WTC11 (cell line): ENCODE measurements at regions not wholly inside any gene's neighbourhood (a gene's known extent, or its start where the extent isn't known, plus 50 kb on each side); places are given as distances from the start of the nearest gene placed in this dataset.

Source experiments
- ATAC-seq: fragments of 200-7000 bp; cut with Tn5 transposase; 2 replicates; pipeline ENCODE4 v1.10.0; 2021; ENCODE audit warnings: mild to moderate bottlenecking, moderate library complexity
- CTCF ChIA-PET: fragments of 300-600 bp; sonication (Branson Sonifier 250); formaldehyde crosslinking; loops from one replicate; lab custom pipeline; 2021; ENCODE audit warnings: antibody characterized with exemption; lab: Charles Lee
- POLR2A ChIA-PET: fragments of 350-600 bp; sonication (Branson Sonifier 250); formaldehyde crosslinking; loops from one replicate; lab custom pipeline; 2021; ENCODE audit warnings: antibody characterized with exemption; lab: Charles Lee
- DNase-seq: peaks from one replicate; pipeline ENCODE4 v3.0.0; 2021; ENCODE audit warnings: low spot score
- H3K27ac Mint-ChIP-seq: 2 replicates; pipeline ENCODE4 v1.8.0; 2021; ENCODE audit warnings: mixed read lengths
- H3K27me3 Mint-ChIP-seq: 2 replicates; pipeline ENCODE4 v1.8.0; 2021; ENCODE audit warnings: low read depth, mild to moderate bottlenecking, moderate library complexity, mixed read lengths
- H3K36me3 Mint-ChIP-seq: 2 replicates; pipeline ENCODE4 v1.8.0; 2021; ENCODE audit warnings: mixed read lengths
- H3K4me1 Mint-ChIP-seq: 2 replicates; pipeline ENCODE4 v1.8.0; 2022; ENCODE audit warnings: mixed read lengths
- H3K4me3 Mint-ChIP-seq: 2 replicates; pipeline ENCODE4 v1.8.0; 2021; ENCODE audit warnings: mild to moderate bottlenecking, moderate library complexity, mixed read lengths
- H3K9me3 Mint-ChIP-seq: 2 replicates; pipeline ENCODE4 v1.8.0; 2021; ENCODE audit warnings: mixed read lengths
- AR ChIP-seq: fragments of 250-450 bp; sonication (Bioruptor Pico); IDR thresholded peaks from 2 replicates; pipeline ENCODE4 v1.9.0; 2021; ENCODE audit warnings: mild to moderate bottlenecking
- CREM ChIP-seq: sonication (generic); formaldehyde crosslinking; IDR thresholded peaks from 2 replicates; pipeline ENCODE4 v1.8.1; 2022; ENCODE audit warnings: mild to moderate bottlenecking, missing genetic modification reagents, moderate library complexity
- FOXK1 ChIP-seq: sonication (generic); formaldehyde crosslinking; IDR thresholded peaks from 2 replicates; pipeline ENCODE4 v1.8.0; 2022; ENCODE audit warnings: mild to moderate bottlenecking, moderate library complexity, missing genetic modification reagents
- GTF2I ChIP-seq: fragments of 250-450 bp; sonication (Bioruptor Pico); conservative IDR thresholded peaks from 2 replicates; pipeline ENCODE4 v1.4.0; 2021; ENCODE audit warnings: mild to moderate bottlenecking
- HMGA2 ChIP-seq: fragments of 250-450 bp; sonication (Bioruptor Pico); IDR thresholded peaks from 2 replicates; pipeline ENCODE4 v1.4.0; 2021; ENCODE audit warnings: mild to moderate bottlenecking, moderate library complexity
- JUN ChIP-seq: sonication (generic); formaldehyde crosslinking; IDR thresholded peaks from 2 replicates; pipeline ENCODE4 v1.8.0; 2023; ENCODE audit warnings: mild to moderate bottlenecking, missing genetic modification reagents
- NFATC4 ChIP-seq: fragments of 250-450 bp; sonication (Bioruptor Pico); IDR thresholded peaks from 2 replicates; pipeline ENCODE4 v1.9.0; 2021; ENCODE audit warnings: mild to moderate bottlenecking
- SP1 ChIP-seq: sonication (generic); formaldehyde crosslinking; conservative IDR thresholded peaks from 2 replicates; pipeline ENCODE4 v1.8.1; 2022; ENCODE audit warnings: missing genetic modification reagents
- ZNF121 ChIP-seq: sonication (generic); formaldehyde crosslinking; IDR thresholded peaks from 2 replicates; pipeline ENCODE4 v1.8.0; 2023; ENCODE audit warnings: missing genetic modification reagents
- ZNF317 ChIP-seq: sonication (generic); formaldehyde crosslinking; IDR thresholded peaks from 2 replicates; pipeline ENCODE4 v1.8.1; 2023; ENCODE audit warnings: low read depth, mild to moderate bottlenecking, moderate library complexity, missing genetic modification reagents, borderline replicate concordance
- TF ChIP-seq, protein P1 (sequence below): fragments of 250-450 bp; sonication (Bioruptor Pico); IDR thresholded peaks from 2 replicates; pipeline ENCODE4 v1.8.0; 2021; ENCODE audit warnings: mild to moderate bottlenecking
- TF ChIP-seq, protein P2 (sequence below): sonication (generic); formaldehyde crosslinking; IDR thresholded peaks from 2 replicates; pipeline ENCODE4 v1.8.0; 2022; ENCODE audit warnings: missing genetic modification reagents
- TF ChIP-seq, protein P3 (sequence below): sonication (generic); formaldehyde crosslinking; IDR thresholded peaks from 2 replicates; pipeline ENCODE4 v1.8.1; 2023; ENCODE audit warnings: mild to moderate bottlenecking, missing genetic modification reagents
- TF ChIP-seq, protein P4 (sequence below): fragments of 250-450 bp; sonication (Bioruptor Pico); IDR thresholded peaks from 2 replicates; pipeline ENCODE4 v1.9.0; 2021; ENCODE audit warnings: mild to moderate bottlenecking, borderline replicate concordance
- TF ChIP-seq, protein P5 (sequence below): sonication (generic); formaldehyde crosslinking; IDR thresholded peaks from 2 replicates; pipeline ENCODE4 v1.8.0; 2023; ENCODE audit warnings: mild to moderate bottlenecking, missing genetic modification reagents
- TF ChIP-seq, protein P6 (sequence below): sonication (generic); formaldehyde crosslinking; IDR thresholded peaks from 2 replicates; pipeline ENCODE4 v1.8.0; 2022; ENCODE audit warnings: mild to moderate bottlenecking, missing genetic modification reagents

DNA sequence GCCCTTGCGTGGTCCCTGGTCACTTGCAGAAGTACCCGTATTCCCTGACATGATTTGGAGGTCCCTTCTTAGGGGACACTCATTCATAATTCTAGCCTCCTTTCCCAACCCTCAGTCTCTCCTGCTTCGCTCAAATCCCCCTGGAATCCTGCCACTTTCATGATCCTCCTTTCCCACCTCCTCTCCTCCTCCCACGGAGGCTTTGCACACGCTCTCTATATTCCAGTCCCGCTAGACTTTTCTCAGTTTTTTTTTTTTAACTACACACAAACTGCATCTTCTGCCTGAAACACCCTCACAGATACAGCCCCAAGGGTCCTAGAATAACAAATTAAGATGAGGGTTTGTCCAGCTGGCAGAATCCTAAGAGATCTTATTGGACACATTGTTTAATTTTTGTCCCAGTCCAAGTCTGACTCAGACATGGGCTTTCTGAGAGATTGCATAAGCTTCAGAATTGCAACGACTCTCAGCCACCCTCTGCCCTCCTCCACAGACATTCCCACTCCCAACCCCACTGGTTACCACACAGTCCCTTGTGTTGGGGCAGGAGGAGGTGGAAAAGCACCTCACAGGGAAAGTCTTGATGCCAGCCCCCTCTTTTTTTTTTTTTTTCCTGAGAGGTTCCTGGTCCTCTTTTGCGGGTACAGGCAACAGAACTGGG is 739.5 kb upstream of the EEF2KMT start:
- Mint-ChIP-seq H3K4me1 (no peaks in the 10 kb centered on the region), H3K27ac (no peak overlapping the region), H3K4me3 (no peak overlapping the region), H3K9me3 (peaks cover 88% of the 10 kb centered on the region), H3K36me3 (peaks cover 82% of the 10 kb centered on the region), H3K27me3 (peaks cover 11% of the 10 kb centered on the region)
- TF ChIP-seq, protein P1, sequence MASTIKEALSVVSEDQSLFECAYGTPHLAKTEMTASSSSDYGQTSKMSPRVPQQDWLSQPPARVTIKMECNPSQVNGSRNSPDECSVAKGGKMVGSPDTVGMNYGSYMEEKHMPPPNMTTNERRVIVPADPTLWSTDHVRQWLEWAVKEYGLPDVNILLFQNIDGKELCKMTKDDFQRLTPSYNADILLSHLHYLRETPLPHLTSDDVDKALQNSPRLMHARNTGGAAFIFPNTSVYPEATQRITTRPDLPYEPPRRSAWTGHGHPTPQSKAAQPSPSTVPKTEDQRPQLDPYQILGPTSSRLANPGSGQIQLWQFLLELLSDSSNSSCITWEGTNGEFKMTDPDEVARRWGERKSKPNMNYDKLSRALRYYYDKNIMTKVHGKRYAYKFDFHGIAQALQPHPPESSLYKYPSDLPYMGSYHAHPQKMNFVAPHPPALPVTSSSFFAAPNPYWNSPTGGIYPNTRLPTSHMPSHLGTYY (CRISPR knock-in tag) = no peak
- TF ChIP-seq NFATC4 (CRISPR knock-in tag) (no peak), HMGA2 (CRISPR knock-in tag) (no peak), CREM (no peak), ZNF121 (CRISPR knock-in tag) (no peak), ZNF317 (CRISPR knock-in tag) (no peak), JUN (CRISPR knock-in tag) (no peak)
- TF ChIP-seq, protein P2, sequence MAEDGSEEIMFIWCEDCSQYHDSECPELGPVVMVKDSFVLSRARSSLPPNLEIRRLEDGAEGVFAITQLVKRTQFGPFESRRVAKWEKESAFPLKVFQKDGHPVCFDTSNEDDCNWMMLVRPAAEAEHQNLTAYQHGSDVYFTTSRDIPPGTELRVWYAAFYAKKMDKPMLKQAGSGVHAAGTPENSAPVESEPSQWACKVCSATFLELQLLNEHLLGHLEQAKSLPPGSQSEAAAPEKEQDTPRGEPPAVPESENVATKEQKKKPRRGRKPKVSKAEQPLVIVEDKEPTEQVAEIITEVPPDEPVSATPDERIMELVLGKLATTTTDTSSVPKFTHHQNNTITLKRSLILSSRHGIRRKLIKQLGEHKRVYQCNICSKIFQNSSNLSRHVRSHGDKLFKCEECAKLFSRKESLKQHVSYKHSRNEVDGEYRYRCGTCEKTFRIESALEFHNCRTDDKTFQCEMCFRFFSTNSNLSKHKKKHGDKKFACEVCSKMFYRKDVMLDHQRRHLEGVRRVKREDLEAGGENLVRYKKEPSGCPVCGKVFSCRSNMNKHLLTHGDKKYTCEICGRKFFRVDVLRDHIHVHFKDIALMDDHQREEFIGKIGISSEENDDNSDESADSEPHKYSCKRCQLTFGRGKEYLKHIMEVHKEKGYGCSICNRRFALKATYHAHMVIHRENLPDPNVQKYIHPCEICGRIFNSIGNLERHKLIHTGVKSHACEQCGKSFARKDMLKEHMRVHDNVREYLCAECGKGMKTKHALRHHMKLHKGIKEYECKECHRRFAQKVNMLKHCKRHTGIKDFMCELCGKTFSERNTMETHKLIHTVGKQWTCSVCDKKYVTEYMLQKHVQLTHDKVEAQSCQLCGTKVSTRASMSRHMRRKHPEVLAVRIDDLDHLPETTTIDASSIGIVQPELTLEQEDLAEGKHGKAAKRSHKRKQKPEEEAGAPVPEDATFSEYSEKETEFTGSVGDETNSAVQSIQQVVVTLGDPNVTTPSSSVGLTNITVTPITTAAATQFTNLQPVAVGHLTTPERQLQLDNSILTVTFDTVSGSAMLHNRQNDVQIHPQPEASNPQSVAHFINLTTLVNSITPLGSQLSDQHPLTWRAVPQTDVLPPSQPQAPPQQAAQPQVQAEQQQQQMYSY (CRISPR knock-in tag) = no peak
- TF ChIP-seq, protein P3, sequence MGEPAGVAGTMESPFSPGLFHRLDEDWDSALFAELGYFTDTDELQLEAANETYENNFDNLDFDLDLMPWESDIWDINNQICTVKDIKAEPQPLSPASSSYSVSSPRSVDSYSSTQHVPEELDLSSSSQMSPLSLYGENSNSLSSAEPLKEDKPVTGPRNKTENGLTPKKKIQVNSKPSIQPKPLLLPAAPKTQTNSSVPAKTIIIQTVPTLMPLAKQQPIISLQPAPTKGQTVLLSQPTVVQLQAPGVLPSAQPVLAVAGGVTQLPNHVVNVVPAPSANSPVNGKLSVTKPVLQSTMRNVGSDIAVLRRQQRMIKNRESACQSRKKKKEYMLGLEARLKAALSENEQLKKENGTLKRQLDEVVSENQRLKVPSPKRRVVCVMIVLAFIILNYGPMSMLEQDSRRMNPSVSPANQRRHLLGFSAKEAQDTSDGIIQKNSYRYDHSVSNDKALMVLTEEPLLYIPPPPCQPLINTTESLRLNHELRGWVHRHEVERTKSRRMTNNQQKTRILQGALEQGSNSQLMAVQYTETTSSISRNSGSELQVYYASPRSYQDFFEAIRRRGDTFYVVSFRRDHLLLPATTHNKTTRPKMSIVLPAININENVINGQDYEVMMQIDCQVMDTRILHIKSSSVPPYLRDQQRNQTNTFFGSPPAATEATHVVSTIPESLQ = no peak
- no peak for DNase-seq
- ChIA-PET CTCF (no interaction called here), POLR2A (no interaction called here)
- no peak for ATAC-seq

GRCh38 chr16:5835876-5836275 is 738.3 kb upstream of the EEF2KMT start:
- H3K27me3 Mint-ChIP-seq = peaks cover 11% of the 10 kb centered on the region
- TF ChIP-seq CREM (no peak), AR (CRISPR knock-in tag) (no peak), GTF2I (CRISPR knock-in tag) (no peak), SP1 (CRISPR knock-in tag) (no peak), FOXK1 (no peak)
- TF ChIP-seq, protein P4, sequence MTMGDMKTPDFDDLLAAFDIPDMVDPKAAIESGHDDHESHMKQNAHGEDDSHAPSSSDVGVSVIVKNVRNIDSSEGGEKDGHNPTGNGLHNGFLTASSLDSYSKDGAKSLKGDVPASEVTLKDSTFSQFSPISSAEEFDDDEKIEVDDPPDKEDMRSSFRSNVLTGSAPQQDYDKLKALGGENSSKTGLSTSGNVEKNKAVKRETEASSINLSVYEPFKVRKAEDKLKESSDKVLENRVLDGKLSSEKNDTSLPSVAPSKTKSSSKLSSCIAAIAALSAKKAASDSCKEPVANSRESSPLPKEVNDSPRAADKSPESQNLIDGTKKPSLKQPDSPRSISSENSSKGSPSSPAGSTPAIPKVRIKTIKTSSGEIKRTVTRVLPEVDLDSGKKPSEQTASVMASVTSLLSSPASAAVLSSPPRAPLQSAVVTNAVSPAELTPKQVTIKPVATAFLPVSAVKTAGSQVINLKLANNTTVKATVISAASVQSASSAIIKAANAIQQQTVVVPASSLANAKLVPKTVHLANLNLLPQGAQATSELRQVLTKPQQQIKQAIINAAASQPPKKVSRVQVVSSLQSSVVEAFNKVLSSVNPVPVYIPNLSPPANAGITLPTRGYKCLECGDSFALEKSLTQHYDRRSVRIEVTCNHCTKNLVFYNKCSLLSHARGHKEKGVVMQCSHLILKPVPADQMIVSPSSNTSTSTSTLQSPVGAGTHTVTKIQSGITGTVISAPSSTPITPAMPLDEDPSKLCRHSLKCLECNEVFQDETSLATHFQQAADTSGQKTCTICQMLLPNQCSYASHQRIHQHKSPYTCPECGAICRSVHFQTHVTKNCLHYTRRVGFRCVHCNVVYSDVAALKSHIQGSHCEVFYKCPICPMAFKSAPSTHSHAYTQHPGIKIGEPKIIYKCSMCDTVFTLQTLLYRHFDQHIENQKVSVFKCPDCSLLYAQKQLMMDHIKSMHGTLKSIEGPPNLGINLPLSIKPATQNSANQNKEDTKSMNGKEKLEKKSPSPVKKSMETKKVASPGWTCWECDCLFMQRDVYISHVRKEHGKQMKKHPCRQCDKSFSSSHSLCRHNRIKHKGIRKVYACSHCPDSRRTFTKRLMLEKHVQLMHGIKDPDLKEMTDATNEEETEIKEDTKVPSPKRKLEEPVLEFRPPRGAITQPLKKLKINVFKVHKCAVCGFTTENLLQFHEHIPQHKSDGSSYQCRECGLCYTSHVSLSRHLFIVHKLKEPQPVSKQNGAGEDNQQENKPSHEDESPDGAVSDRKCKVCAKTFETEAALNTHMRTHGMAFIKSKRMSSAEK (CRISPR knock-in tag) = no peak
- TF ChIP-seq, protein P5, sequence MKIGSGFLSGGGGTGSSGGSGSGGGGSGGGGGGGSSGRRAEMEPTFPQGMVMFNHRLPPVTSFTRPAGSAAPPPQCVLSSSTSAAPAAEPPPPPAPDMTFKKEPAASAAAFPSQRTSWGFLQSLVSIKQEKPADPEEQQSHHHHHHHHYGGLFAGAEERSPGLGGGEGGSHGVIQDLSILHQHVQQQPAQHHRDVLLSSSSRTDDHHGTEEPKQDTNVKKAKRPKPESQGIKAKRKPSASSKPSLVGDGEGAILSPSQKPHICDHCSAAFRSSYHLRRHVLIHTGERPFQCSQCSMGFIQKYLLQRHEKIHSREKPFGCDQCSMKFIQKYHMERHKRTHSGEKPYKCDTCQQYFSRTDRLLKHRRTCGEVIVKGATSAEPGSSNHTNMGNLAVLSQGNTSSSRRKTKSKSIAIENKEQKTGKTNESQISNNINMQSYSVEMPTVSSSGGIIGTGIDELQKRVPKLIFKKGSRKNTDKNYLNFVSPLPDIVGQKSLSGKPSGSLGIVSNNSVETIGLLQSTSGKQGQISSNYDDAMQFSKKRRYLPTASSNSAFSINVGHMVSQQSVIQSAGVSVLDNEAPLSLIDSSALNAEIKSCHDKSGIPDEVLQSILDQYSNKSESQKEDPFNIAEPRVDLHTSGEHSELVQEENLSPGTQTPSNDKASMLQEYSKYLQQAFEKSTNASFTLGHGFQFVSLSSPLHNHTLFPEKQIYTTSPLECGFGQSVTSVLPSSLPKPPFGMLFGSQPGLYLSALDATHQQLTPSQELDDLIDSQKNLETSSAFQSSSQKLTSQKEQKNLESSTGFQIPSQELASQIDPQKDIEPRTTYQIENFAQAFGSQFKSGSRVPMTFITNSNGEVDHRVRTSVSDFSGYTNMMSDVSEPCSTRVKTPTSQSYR = no peak
- TF ChIP-seq, protein P6, sequence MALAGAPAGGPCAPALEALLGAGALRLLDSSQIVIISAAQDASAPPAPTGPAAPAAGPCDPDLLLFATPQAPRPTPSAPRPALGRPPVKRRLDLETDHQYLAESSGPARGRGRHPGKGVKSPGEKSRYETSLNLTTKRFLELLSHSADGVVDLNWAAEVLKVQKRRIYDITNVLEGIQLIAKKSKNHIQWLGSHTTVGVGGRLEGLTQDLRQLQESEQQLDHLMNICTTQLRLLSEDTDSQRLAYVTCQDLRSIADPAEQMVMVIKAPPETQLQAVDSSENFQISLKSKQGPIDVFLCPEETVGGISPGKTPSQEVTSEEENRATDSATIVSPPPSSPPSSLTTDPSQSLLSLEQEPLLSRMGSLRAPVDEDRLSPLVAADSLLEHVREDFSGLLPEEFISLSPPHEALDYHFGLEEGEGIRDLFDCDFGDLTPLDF = no peak
- ChIA-PET CTCF (no interaction called here), POLR2A (no interaction called here)
- H3K36me3 Mint-ChIP-seq = peaks cover 77% of the 10 kb centered on the region
- H3K4me1 Mint-ChIP-seq = no peaks in the 10 kb centered on the region
- H3K4me3 Mint-ChIP-seq = no peak overlapping the region
- H3K9me3 Mint-ChIP-seq = peaks cover 85% of the 10 kb centered on the region
- H3K27ac Mint-ChIP-seq = no peak overlapping the region
- no peak for ATAC-seq
- no peak for DNase-seq
